Breast epithelium (tissue), 3 donors: ENCODE measurements at regions not wholly inside any gene's neighbourhood (a gene's known extent, or its start where the extent isn't known, plus 50 kb on each side); places are given as distances from the start of the nearest gene placed in this dataset.

Experiments used
- CTCF ChIP-seq, 3 donors: fragments of 450-650 bp; IDR thresholded peaks; one replicate each; pipeline ENCODE4 v1.5.1; 2016 to 2017; ENCODE audit warnings: antibody characterized with exemption in 3 of 3, mild to moderate bottlenecking in 3 of 3, moderate library complexity in 3 of 3
- POLR2AphosphoS5 ChIP-seq, 3 donors: sonication (generic); formaldehyde crosslinking; IDR thresholded peaks; one replicate each; pipeline ENCODE4 v1.6.1; 2017; ENCODE audit warnings: antibody characterized with exemption in 3 of 3

- TF ChIP-seq CTCF (IDR thresholded peaks at IDR 0.05) (no peak), POLR2AphosphoS5 (IDR thresholded peaks at IDR 0.05) (no peak)
These were observed 304.8 kb downstream of the MAF start for GRCh38 chr16:79295746-79296145.
